Coronary artery (tissue), 2 donors: ENCODE measurements at regions not wholly inside any gene's neighbourhood (a gene's known extent, or its start where the extent isn't known, plus 50 kb on each side); places are given as distances from the start of the nearest gene placed in this dataset.
A peak's percentile ranks its signal among the peaks of the same experiment; 100 is the strongest.

Experiments
- DNase-seq: peaks from one replicate; pipeline ENCODE4 v3.0.0-alpha.2; 2017; ENCODE audit warnings: low spot score
- H3K27ac ChIP-seq, 2 donors: fragments of 200-600 bp; sonication (generic); one replicate each; pipeline ENCODE4 v1.5.1; 2016 to 2019
- H3K4me3 ChIP-seq: fragments of 200-600 bp; sonication (generic); 2 replicates; pipeline ENCODE4 v1.5.1; 2016; ENCODE audit warnings: mild to moderate bottlenecking, moderate library complexity
- CTCF ChIP-seq: fragments of 200-600 bp; sonication (generic); IDR thresholded peaks from one replicate; pipeline ENCODE4 v1.5.1; 2019; ENCODE audit warnings: antibody characterized with exemption

DNA sequence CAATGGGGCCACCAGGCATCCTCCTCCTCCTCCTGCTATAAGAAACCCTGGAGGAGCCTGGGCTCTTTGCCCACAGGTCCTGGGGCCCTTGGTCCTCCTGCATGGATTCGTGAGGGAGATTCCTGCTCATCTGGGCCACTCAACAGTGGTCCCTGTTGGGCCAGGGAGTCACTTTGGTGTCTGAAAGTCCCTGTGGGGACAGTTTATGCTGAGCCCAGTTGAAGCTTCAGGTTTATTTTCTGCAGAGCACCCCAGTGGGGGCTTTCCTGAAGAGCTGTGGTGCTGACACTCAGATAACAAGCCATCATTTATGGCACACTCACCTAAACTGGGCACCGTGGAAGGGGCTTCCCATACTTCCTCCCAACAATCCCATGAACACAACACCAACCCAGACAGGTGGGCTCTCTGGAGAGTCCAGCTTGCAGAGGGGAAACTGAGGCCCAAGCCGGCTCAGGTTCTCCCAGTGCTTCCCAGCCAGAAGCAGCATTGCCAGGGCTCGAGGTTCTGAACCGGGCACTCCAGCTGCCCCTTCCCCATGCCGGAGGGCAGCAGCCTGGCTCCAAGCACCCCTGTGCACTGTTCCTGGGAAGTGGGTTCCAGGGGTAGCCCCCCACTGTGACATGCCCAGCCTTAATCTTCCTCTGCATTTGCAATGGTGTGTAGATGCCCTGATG is 91.3 kb downstream of the MYEOV start:
- no peak overlapping the region for H3K4me3 ChIP-seq
- peak; percentile 53 for DNase-seq
- no peak for TF ChIP-seq CTCF

GRCh38 chr11:69385832-69386427 is 92.0 kb downstream of the MYEOV start:
- peak; percentile 55 for DNase-seq
- no peak overlapping the region for H3K4me3 ChIP-seq
- H3K27ac ChIP-seq = no peak overlapping the region
- no peak for TF ChIP-seq CTCF

More for the DNA sequence above, 91.3 kb downstream of the MYEOV start:
- H3K27ac ChIP-seq = no peak overlapping the region

DNA sequence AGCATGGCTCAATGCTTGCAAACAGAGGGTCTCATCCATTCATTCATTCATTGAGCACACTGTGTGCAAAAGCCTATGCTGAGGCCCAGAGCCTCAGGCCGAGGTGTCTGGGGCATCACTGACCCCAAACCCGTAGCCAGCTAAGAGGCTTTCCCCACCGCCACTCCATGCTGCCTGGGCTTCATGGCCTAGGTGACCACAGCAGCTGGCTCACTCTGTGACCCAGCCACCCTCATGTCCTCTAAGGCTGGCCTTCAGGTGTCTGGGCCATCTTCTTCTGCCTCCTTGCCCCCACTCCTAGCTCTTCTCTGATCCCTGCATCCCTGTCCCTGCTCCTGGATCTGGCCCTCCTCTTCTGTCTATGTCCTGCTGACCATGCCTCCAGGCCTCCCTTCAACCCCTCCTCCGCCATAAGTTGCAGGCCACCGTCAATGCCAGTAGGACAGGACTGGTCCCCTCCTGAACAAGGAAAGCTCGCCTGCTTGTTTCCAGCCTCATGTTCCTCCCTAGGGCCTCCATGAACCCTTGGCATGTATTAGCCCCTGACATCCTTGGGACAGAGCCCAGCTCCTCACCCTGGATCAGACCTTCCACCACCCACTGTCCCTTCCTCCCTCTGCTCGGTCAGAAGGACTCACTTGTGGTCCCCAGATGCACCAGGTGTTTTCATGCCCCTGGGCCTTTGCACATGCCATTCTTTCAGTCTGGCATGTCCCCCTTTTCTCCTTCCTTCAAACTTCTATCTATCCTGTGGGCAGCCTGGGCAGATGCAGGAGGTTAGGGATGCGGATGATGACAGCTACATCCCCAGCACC is 92.8 kb downstream of the MYEOV start:
- Histone ChIP-seq H3K27ac (no peak overlapping the region), H3K4me3 (no peak overlapping the region)
- no peak for TF ChIP-seq CTCF
- DNase-seq = peak; percentile 63

DNA sequence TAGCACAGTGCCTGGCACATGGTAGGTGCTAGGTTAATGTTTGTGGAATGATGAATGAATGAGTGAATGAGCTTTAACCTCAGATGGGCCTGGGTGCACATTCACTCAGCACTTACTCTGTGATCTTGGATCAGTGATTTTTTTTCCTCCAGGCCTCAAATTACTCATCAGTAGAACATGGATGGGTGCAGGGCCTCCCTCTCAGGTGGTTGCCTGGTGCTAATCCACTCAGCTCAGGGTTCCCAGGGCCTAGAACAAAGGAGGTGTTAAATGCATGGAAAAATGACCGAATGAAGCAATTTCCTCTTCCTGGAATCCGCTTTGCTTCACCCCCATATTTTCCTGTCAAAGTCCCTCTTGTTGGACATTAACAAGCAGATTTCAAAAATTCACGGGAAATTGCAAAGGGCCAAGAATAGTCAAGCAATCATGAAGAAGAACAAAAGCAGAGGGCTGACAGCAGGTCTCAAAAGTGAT is 93.5 kb downstream of the MYEOV start:
- Histone ChIP-seq H3K4me3 (no peak overlapping the region), H3K27ac (no peak overlapping the region)
- peak; percentile 28 for DNase-seq
- no peak for TF ChIP-seq CTCF

- no peak for TF ChIP-seq CTCF
Measured at GRCh38 chr11:69388210-69388609, 93.3 kb upstream of the LINC01488 start.

GRCh38 chr11:69388661-69389060 is 92.8 kb upstream of the LINC01488 start:
- no peak overlapping the region for H3K27ac ChIP-seq
- DNase-seq = no peak
- no peak for TF ChIP-seq CTCF
- H3K4me3 ChIP-seq = no peak overlapping the region

More at GRCh38 chr11:69388210-69388609, 93.3 kb upstream of the LINC01488 start:
- DNase-seq = peak; percentile 8
- Histone ChIP-seq H3K4me3 (no peak overlapping the region), H3K27ac (no peak overlapping the region)
